Duodenal mucosa (tissue), 2 donors: ENCODE measurements at regions not wholly inside any gene's neighbourhood (a gene's known extent, or its start where the extent isn't known, plus 50 kb on each side); places are given as distances from the start of the nearest gene placed in this dataset.
"Not testable (repeated sequence)": the region's sequence is repeated elsewhere in the genome, so short reads cannot be mapped to it uniquely, and the experiment has no call there.

Source experiments
- H3K27ac ChIP-seq: one replicate; pipeline ENCODE4 v1.7.0; 2013; ENCODE audit warnings: low read depth, low read length
- H3K27me3 ChIP-seq, 2 donors: one replicate each; pipeline ENCODE4 v1.7.0; 2013; ENCODE audit warnings: low read length in 2 of 2, control low read depth in 1 of 2; ENCODE audit not compliant: insufficient read depth in 2 of 2, control insufficient read depth in 1 of 2
- H3K36me3 ChIP-seq, 2 donors: one replicate each; pipeline ENCODE4 v1.7.0; 2013; ENCODE audit warnings: low read length in 2 of 2, control low read depth in 1 of 2; ENCODE audit not compliant: insufficient read depth in 2 of 2, control insufficient read depth in 1 of 2
- H3K4me1 ChIP-seq, 2 donors: one replicate each; pipeline ENCODE4 v1.7.0; 2013; ENCODE audit warnings: low read length in 2 of 2, control low read depth in 1 of 2; ENCODE audit not compliant: insufficient read depth in 2 of 2, control insufficient read depth in 1 of 2
- H3K4me3 ChIP-seq, 2 donors: one replicate each; pipeline ENCODE4 v1.7.0; 2013; ENCODE audit warnings: low read length in 2 of 2, low read depth in 1 of 2
- H3K9ac ChIP-seq, 2 donors: one replicate each; pipeline ENCODE4 v1.7.0; 2013; ENCODE audit warnings: low read length in 2 of 2, low read depth in 1 of 2
- H3K9me3 ChIP-seq, 2 donors: one replicate each; pipeline ENCODE4 v1.7.0; 2013; ENCODE audit warnings: low read length in 2 of 2, control low read depth in 1 of 2; ENCODE audit not compliant: control insufficient read depth in 1 of 2

DNA sequence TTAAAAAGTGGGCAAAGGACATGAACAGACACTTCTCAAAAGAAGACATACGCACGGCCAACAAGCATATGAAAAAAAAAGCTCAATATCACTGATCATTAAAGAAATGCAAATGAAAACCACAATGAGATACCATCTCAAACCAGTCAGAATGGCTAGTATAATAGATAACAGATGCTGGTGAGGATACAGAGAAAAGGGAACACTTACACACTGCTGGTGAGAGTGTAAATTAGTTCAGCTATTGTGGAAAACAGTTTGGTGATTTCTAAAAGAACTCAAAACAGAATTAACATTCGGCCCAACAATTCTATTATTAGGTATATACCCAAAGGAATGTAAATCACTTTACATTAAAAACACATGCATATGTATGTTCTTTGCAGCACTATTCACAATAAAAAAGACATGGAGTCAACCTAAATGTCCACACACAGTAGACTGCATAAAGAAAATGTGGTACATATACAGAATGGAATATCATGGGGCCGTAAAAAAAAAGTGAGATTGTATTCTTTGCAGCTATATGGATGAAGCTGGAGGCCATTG, 1569.0 kb downstream of the OLFM4 start:
- Histone ChIP-seq H3K4me3 (no peak overlapping the region), H3K9ac (no peak overlapping the region), H3K4me1 (no peaks in the 10 kb centered on the region), H3K9me3 (no peaks in the 10 kb centered on the region), H3K27ac (no peak overlapping the region), H3K27me3 (no peaks in the 10 kb centered on the region), H3K36me3 (no peaks in the 10 kb centered on the region)

GRCh38 chr13:54599413-54599812, 1570.8 kb downstream of the OLFM4 start:
- Histone ChIP-seq H3K9me3 (no peaks in the 10 kb centered on the region), H3K27ac (no peak overlapping the region), H3K4me1 (no peaks in the 10 kb centered on the region), H3K9ac (no peak overlapping the region), H3K36me3 (no peaks in the 10 kb centered on the region), H3K4me3 (no peak overlapping the region), H3K27me3 (no peaks in the 10 kb centered on the region)

DNA sequence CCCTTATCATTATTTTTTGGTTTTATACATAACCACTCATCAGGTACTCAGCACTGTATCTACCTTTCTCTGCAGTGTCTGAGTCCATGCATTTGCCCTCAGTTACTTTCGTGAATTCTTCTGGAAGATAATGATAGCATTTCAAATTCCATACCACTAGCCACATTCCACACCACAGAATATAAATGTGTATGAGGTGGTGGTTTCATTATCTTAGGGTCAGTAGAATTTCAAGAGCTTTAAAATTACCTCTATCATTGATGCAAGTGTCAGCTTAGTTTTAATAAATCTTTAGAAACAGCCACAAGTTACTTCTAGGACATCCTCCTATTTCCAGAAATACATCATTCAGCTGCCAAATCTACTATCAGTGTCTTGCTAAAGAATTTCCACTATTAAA, 1578.3 kb downstream of the OLFM4 start:
- H3K9me3 ChIP-seq, result no peaks in the 10 kb centered on the region

GRCh38 chr13:54607421-54607820, 1578.8 kb downstream of the OLFM4 start:
- Histone ChIP-seq H3K9me3 (no peaks in the 10 kb centered on the region), H3K27me3 (no peaks in the 10 kb centered on the region), H3K4me1 (no peaks in the 10 kb centered on the region), H3K4me3 (no peak overlapping the region), H3K9ac (no peak overlapping the region), H3K36me3 (no peaks in the 10 kb centered on the region), H3K27ac (no peak overlapping the region)

More for the DNA sequence above, 1578.3 kb downstream of the OLFM4 start:
- H3K9ac ChIP-seq, result no peak overlapping the region
- H3K27ac ChIP-seq, result no peak overlapping the region
- H3K36me3 ChIP-seq, result no peaks in the 10 kb centered on the region
- H3K27me3 ChIP-seq, result no peaks in the 10 kb centered on the region
- H3K4me3 ChIP-seq, result no peak overlapping the region
- H3K4me1 ChIP-seq, result no peaks in the 10 kb centered on the region

GRCh38 chr13:54611390-54611789, 1582.8 kb downstream of the OLFM4 start:
- Histone ChIP-seq H3K9me3 (no peaks in the 10 kb centered on the region), H3K4me3 (no peak overlapping the region), H3K36me3 (no peaks in the 10 kb centered on the region), H3K4me1 (no peaks in the 10 kb centered on the region), H3K9ac (no peak overlapping the region), H3K27ac (no peak overlapping the region), H3K27me3 (no peaks in the 10 kb centered on the region)

DNA sequence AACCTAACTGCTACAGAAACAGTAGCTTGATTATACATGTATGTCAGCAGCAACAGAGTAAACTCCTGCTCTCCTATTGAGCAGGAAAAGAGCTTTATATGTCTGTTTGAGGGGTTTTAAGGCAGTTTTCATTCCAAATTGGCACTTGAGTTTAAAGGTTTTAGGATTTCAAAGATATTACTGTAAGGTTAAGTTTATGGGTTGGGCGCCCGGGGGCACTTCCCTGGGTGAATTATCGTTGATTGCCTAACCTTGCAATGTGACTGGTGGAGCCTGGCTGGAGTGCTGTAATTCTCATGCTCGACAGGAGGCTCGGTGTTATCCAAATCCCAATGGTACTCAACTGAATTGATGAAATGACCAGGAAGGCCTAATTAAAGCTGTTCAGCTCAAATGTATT, 1586.1 kb downstream of the OLFM4 start:
- H3K27me3 ChIP-seq, result no peaks in the 10 kb centered on the region
- no peak overlapping the region for H3K27ac ChIP-seq
- no peak overlapping the region for H3K4me3 ChIP-seq
- H3K9ac ChIP-seq, result no peak overlapping the region
- no peaks in the 10 kb centered on the region for H3K36me3 ChIP-seq
- H3K4me1 ChIP-seq, result no peaks in the 10 kb centered on the region
- H3K9me3 ChIP-seq, result no peaks in the 10 kb centered on the region

GRCh38 chr13:54626504-54626903, 1597.9 kb downstream of the OLFM4 start:
- not testable (repeated sequence) for H3K9ac ChIP-seq, H3K4me3 ChIP-seq, H3K27ac ChIP-seq, H3K27me3 ChIP-seq, H3K4me1 ChIP-seq, H3K9me3 ChIP-seq, H3K36me3 ChIP-seq

DNA sequence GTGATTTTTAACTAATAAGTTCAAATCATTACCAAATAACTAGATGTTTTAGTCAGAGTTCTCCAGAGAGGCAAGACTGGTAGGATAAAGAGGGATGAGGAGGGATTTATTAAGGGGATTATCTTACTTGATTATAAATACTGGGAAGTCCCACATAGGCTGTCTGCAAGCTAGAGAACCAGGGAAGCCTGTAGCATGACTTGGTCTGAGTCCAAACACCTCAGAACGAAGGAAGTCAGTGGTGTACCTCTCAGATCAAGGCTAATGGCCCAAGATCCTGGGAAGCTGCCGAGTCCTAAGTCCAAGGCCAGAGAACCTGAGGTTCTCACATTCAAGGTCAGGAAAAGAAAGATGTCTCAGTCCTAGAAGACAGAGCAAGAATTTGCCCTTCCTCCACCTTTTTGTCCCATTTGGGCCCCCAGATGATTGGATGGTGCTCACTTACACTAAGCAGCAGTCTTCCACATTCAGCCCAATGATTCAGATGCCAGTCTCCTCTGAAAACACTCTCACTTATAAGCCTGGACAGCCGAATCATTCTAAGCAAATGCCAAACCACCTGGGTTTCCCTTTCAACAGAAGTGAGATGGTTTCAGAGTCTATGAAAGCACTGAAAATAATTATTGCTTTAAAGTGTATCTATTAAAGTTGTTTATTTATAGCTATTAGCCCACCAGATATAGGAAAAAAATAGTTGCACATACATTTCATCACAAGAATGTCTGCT, 1599.2 kb downstream of the OLFM4 start:
- no peaks in the 10 kb centered on the region for H3K36me3 ChIP-seq
- H3K9ac ChIP-seq, result no peak overlapping the region
- H3K27ac ChIP-seq, result no peak overlapping the region
- no peaks in the 10 kb centered on the region for H3K4me1 ChIP-seq
- no peak overlapping the region for H3K4me3 ChIP-seq
- no peaks in the 10 kb centered on the region for H3K27me3 ChIP-seq
- peaks cover 2 to 4% of the 10 kb centered on the region in 2 donors for H3K9me3 ChIP-seq

DNA sequence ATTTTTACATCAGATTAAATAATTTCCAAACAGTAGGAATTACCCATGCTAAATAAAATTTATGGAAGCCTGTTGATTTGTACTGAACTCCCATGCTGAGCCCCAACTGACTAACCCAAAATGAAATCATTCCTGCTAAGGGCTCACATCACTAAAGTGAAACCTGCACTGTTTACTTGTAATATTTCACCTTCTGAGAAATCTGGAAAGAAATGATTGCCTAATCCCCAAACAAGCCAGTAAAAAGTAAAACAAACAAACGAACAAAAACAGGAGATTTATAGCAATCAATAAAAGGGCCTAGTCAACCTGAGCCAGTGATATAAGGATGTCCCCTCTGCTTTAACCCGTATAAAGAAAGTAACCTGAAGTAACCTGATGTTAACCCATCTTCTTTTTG, 1599.8 kb downstream of the OLFM4 start:
- Histone ChIP-seq H3K27ac (no peak overlapping the region), H3K9ac (no peak overlapping the region), H3K4me3 (no peak overlapping the region), H3K4me1 (no peaks in the 10 kb centered on the region), H3K36me3 (no peaks in the 10 kb centered on the region), H3K27me3 (no peaks in the 10 kb centered on the region), H3K9me3 (peaks cover 2 to 4% of the 10 kb centered on the region in 2 donors)

- Histone ChIP-seq H3K9ac (no peak overlapping the region), H3K27me3 (no peaks in the 10 kb centered on the region), H3K9me3 (peaks cover 2 to 4% of the 10 kb centered on the region in 2 donors), H3K4me1 (no peaks in the 10 kb centered on the region), H3K27ac (no peak overlapping the region), H3K36me3 (no peaks in the 10 kb centered on the region), H3K4me3 (no peak overlapping the region)
Observed at GRCh38 chr13:54633456-54633855, 1604.8 kb downstream of the OLFM4 start.
